ENCODE measurements at regions not wholly inside any gene's neighbourhood (a gene's known extent, or its start where the extent isn't known, plus 50 kb on each side); places are given as distances from the start of the nearest gene placed in this dataset.

GRCh38 chr3:16106050-16106449 is 68.4 kb upstream of the GALNT15 start:
- DNase-seq, result no peak
- H3K56ac ChIP-seq (ENCODE audit: insufficient read length, low read depth, low read length), result no peak overlapping the region
- no peak overlapping the region for H3K9ac ChIP-seq (ENCODE audit: extremely low read depth, insufficient read length, low read length)
- H3K27me3 Mint-ChIP-seq (ENCODE audit: low read depth), result peaks cover 2% of the 10 kb centered on the region
- no peak overlapping the region for H2BK5ac ChIP-seq (ENCODE audit: insufficient read length, low read length)
- H3K27ac ChIP-seq (ENCODE audit: insufficient read length, low read depth, low read length), result no peak overlapping the region
- no peak overlapping the region for H3K4ac ChIP-seq (ENCODE audit: low read depth, low read length)
- no peak overlapping the region for H3K27ac Mint-ChIP-seq
- H3K36me3 Mint-ChIP-seq (ENCODE audit: insufficient read depth in 1 of 3, low read depth in 3 of 3), result no peaks in the 10 kb centered on the region
- no CpG with 5 or more reads among the region's 1 CpG for WGBS (ENCODE audit: extremely low coverage, insufficient read length, low lambda C conversion rate)
- H3K4me1 ChIP-seq (ENCODE audit: insufficient read depth, low read length), result no peaks in the 10 kb centered on the region
- no peak overlapping the region for H4K8ac ChIP-seq (replicated peaks; ENCODE audit: insufficient read length, low read depth, low read length)
- no peak overlapping the region for H3K14ac ChIP-seq (ENCODE audit: insufficient read depth, low read length)
- H2BK15ac ChIP-seq (ENCODE audit: low read depth, low read length), result no peak overlapping the region
- H3K79me1 ChIP-seq (ENCODE audit: insufficient read depth, low read depth, low read length, poor library complexity, severe bottlenecking), result no peaks in the 10 kb centered on the region
- H2AK5ac ChIP-seq (ENCODE audit: insufficient read length, low read length), result no peak overlapping the region
- H2AFZ ChIP-seq (ENCODE audit: low read length), result no peak overlapping the region
- no peak overlapping the region for H3T11ph ChIP-seq (ENCODE audit: low read length)
- no peak overlapping the region for H2BK120ac ChIP-seq (ENCODE audit: low read depth, low read length, poor library complexity, severe bottlenecking)
- no peaks in the 10 kb centered on the region for H3K79me2 ChIP-seq (ENCODE audit: insufficient read depth, low read length)
- no peaks in the 10 kb centered on the region for H3K9me3 Mint-ChIP-seq
- no peaks in the 10 kb centered on the region for H3K23me2 ChIP-seq (ENCODE audit: insufficient read length, low read depth, low read length, poor library complexity, severe bottlenecking)
- H3K4me3 Mint-ChIP-seq, result no peak overlapping the region
- H4K20me1 ChIP-seq (ENCODE audit: control insufficient read depth, insufficient read depth, insufficient read length), result no peaks in the 10 kb centered on the region
- H3K18ac ChIP-seq (ENCODE audit: insufficient read length, low read depth, low read length), result no peak overlapping the region
- no peak overlapping the region for H4K5ac ChIP-seq (ENCODE audit: insufficient read length, low read depth, low read length)
- H3K4me2 ChIP-seq (ENCODE audit: insufficient read depth, insufficient read length, low read length), result no peak overlapping the region
- H3K27me3 ChIP-seq (ENCODE audit: insufficient read depth, low read length), result no peaks in the 10 kb centered on the region
- no peak overlapping the region for H2BK12ac ChIP-seq (ENCODE audit: insufficient read length, low read depth, low read length)
- no peak overlapping the region for H3K23ac ChIP-seq (ENCODE audit: insufficient read length, low read depth, low read length)
- no peak overlapping the region for H4K91ac ChIP-seq (ENCODE audit: insufficient read length, low read depth, low read length)
- H3K4me1 Mint-ChIP-seq, result peaks cover 3 to 6% of the 10 kb centered on the region in 2 experiments; a peak in 1 of 4 replicates
- H3K9me3 ChIP-seq (ENCODE audit: control insufficient read depth, low read depth, low read length), result no peaks in the 10 kb centered on the region
- no peak for TF ChIP-seq CTCF (conservative IDR thresholded peaks at IDR 0.05)
- no peak overlapping the region for H2BK20ac ChIP-seq (ENCODE audit: low read depth, low read length, poor library complexity, severe bottlenecking)
